ENCODE measurements at regions not wholly inside any gene's neighbourhood (a gene's known extent, or its start where the extent isn't known, plus 50 kb on each side); places are given as distances from the start of the nearest gene placed in this dataset.

GRCh38 chr10:36057180-36057579 lies 415.1 kb upstream of the FZD8 start:
- no peak for TF ChIP-seq CTCF (IDR thresholded peaks at IDR 0.05)
- TF ChIP-seq POLR2A (IDR thresholded peaks at IDR 0.05) = no peak

All from right lobe of liver (tissue), 4 donors.